ENCODE measurements at regions not wholly inside any gene's neighbourhood (a gene's known extent, or its start where the extent isn't known, plus 50 kb on each side); places are given as distances from the start of the nearest gene placed in this dataset.

DNA sequence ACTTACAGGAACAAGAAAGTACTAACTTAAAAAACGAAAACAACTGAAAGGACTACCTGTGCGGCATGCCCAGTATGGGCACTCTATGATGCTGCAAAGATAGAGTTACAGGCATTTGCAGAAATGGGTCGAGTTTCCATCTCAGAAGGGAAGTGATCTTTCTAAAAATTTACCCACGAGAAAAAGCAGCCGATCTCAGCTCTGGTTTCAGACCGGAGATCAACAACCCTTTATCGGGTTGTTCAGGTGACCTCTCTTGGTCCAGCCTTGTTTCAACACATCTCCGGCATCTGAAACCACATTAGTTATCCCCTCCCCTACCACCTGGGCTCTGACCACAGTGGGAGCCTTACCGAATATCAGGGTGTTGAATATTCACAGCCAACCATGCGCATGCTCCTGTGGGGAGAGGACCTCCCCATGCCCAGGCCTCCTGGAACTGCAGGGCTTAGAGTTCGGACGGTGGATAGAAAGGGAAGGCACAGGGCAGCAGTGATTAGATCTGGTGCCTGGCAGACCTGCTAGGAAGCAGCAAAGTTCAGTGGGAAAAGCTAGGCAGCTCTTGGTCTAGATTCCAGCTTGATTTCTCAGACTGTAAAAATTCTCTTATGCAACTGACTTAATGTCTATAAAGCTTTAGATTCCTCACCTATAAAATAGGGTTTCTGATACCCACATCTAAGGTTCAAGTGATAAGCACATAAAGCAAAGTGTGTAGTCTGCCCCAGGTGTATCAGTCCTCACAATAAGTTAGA lies 906.0 kb downstream of the VRK1 start:
- TF ChIP-seq EZH2 (IDR thresholded peaks at IDR 0.05; ENCODE audit: borderline replicate concordance) = no peak
- TF ChIP-seq, protein P1, sequence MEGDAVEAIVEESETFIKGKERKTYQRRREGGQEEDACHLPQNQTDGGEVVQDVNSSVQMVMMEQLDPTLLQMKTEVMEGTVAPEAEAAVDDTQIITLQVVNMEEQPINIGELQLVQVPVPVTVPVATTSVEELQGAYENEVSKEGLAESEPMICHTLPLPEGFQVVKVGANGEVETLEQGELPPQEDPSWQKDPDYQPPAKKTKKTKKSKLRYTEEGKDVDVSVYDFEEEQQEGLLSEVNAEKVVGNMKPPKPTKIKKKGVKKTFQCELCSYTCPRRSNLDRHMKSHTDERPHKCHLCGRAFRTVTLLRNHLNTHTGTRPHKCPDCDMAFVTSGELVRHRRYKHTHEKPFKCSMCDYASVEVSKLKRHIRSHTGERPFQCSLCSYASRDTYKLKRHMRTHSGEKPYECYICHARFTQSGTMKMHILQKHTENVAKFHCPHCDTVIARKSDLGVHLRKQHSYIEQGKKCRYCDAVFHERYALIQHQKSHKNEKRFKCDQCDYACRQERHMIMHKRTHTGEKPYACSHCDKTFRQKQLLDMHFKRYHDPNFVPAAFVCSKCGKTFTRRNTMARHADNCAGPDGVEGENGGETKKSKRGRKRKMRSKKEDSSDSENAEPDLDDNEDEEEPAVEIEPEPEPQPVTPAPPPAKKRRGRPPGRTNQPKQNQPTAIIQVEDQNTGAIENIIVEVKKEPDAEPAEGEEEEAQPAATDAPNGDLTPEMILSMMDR (IDR thresholded peaks at IDR 0.05; ENCODE audit: poor library complexity) = no peak
